ENCODE measurements at regions not wholly inside any gene's neighbourhood (a gene's known extent, or its start where the extent isn't known, plus 50 kb on each side); places are given as distances from the start of the nearest gene placed in this dataset.

- H3K27me3 ChIP-seq: no peaks in the 10 kb centered on the region
- DNase-seq (no peak), ATAC-seq (ENCODE audit: low FRiP score in 2 of 2) (no peak)
- 86 to 92% methylated on average over 10 of the region's 10 CpGs for whole genome bisulfite sequencing, 2 donors
- no peaks in the 10 kb centered on the region for H3K9me3 ChIP-seq
- no peak overlapping the region for H3K4me3 ChIP-seq
- no peak overlapping the region for H3K27ac ChIP-seq
- TF ChIP-seq EP300 (IDR thresholded peaks at IDR 0.05) (no peak), POLR2A (IDR thresholded peaks at IDR 0.05) (no peak), POLR2AphosphoS5 (IDR thresholded peaks at IDR 0.05) (no peak)
- TF ChIP-seq, protein P1, sequence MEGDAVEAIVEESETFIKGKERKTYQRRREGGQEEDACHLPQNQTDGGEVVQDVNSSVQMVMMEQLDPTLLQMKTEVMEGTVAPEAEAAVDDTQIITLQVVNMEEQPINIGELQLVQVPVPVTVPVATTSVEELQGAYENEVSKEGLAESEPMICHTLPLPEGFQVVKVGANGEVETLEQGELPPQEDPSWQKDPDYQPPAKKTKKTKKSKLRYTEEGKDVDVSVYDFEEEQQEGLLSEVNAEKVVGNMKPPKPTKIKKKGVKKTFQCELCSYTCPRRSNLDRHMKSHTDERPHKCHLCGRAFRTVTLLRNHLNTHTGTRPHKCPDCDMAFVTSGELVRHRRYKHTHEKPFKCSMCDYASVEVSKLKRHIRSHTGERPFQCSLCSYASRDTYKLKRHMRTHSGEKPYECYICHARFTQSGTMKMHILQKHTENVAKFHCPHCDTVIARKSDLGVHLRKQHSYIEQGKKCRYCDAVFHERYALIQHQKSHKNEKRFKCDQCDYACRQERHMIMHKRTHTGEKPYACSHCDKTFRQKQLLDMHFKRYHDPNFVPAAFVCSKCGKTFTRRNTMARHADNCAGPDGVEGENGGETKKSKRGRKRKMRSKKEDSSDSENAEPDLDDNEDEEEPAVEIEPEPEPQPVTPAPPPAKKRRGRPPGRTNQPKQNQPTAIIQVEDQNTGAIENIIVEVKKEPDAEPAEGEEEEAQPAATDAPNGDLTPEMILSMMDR (IDR thresholded peaks at IDR 0.05): no peak
- no peaks in the 10 kb centered on the region for H3K36me3 ChIP-seq
- peaks cover 3 to 11% (median 5%) of the 10 kb centered on the region in 4 donors for H3K4me1 ChIP-seq
These were observed 124.1 kb upstream of the THBS1 start for GRCh38 chr15:39456582-39457330.

- no peak for ATAC-seq (ENCODE audit: low FRiP score in 2 of 2)
- 97 to 99% methylated on average over 3 of the region's 3 CpGs for WGBS, 2 donors
- TF ChIP-seq EP300 (IDR thresholded peaks at IDR 0.05): no peak
- TF ChIP-seq, protein P1 (IDR thresholded peaks at IDR 0.05): no peak
- no peak for TF ChIP-seq POLR2A (IDR thresholded peaks at IDR 0.05)
- no peak for TF ChIP-seq POLR2AphosphoS5 (IDR thresholded peaks at IDR 0.05)
These were observed 122.7 kb upstream of the THBS1 start for GRCh38 chr15:39458131-39458530.

GRCh38 chr15:39459548-39459947, 121.3 kb upstream of the THBS1 start:
- H3K9me3 ChIP-seq: no peaks in the 10 kb centered on the region
- peaks cover 0 to 15% (median 3%) of the 10 kb centered on the region in 4 donors for H3K4me1 ChIP-seq
- no peak overlapping the region for H3K27ac ChIP-seq
- no peak for DNase-seq
- TF ChIP-seq POLR2AphosphoS5 (IDR thresholded peaks at IDR 0.05) (no peak), POLR2A (IDR thresholded peaks at IDR 0.05) (no peak), EP300 (IDR thresholded peaks at IDR 0.05) (no peak)
- TF ChIP-seq, protein P1 (IDR thresholded peaks at IDR 0.05): no peak
- no peaks in the 10 kb centered on the region for H3K36me3 ChIP-seq
- no peaks in the 10 kb centered on the region for H3K27me3 ChIP-seq
- WGBS, 2 donors: 57 to 64% methylated on average over 1 of the region's 1 CpG
- no peak overlapping the region for H3K4me3 ChIP-seq
- no peak for ATAC-seq (ENCODE audit: low FRiP score in 2 of 2)

More at GRCh38 chr15:39458131-39458530, 122.7 kb upstream of the THBS1 start:
- Histone ChIP-seq H3K36me3 (no peaks in the 10 kb centered on the region), H3K9me3 (no peaks in the 10 kb centered on the region), H3K27ac (no peak overlapping the region), H3K27me3 (no peaks in the 10 kb centered on the region), H3K4me1 (peaks cover 0 to 19% (median 5%) of the 10 kb centered on the region in 4 donors), H3K4me3 (no peak overlapping the region)
- DNase-seq: no peak

- ATAC-seq (ENCODE audit: low FRiP score in 2 of 2) (no peak), DNase-seq (peak in 1 of 2 donors; percentile 34)
- no peaks in the 10 kb centered on the region for H3K9me3 ChIP-seq
- no peak overlapping the region for H3K27ac ChIP-seq
- H3K36me3 ChIP-seq: no peaks in the 10 kb centered on the region
- H3K4me3 ChIP-seq: no peak overlapping the region
- TF ChIP-seq POLR2AphosphoS5 (IDR thresholded peaks at IDR 0.05) (no peak), EP300 (IDR thresholded peaks at IDR 0.05) (no peak), POLR2A (IDR thresholded peaks at IDR 0.05) (no peak)
- TF ChIP-seq, protein P1 (IDR thresholded peaks at IDR 0.05): no peak
- H3K27me3 ChIP-seq: no peaks in the 10 kb centered on the region
- 76 to 86% methylated on average over 7 of the region's 7 CpGs for WGBS, 2 donors
- H3K4me1 ChIP-seq: peaks cover 0 to 11% (median 1%) of the 10 kb centered on the region in 4 donors
These were observed 120.1 kb upstream of the THBS1 start for GRCh38 chr15:39460748-39461147.
